ENCODE measurements at regions not wholly inside any gene's neighbourhood (a gene's known extent, or its start where the extent isn't known, plus 50 kb on each side); places are given as distances from the start of the nearest gene placed in this dataset.

DNA sequence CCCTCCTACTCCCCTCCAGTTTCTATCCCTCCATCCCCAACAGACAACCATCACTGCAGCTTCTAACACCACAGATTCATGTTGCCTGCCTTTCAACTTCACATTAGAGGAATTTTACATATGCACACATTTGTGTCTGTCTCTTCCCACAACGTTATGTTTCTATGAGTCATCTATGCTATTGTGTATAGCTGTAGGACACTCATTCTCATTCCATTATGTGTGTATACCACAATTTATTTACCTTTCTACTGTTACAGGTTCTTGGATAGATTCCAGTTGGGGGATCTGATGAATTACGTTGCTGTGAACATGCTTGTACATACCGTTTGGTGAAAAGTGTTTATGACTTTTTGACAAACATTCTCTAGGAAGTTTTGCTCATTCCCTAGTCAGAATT, 58.8 kb upstream of the TRPC3 start:
- no peak for DNase-seq (ENCODE audit: low read depth)
- TF ChIP-seq MYC (IDR thresholded peaks at IDR 0.05; ENCODE audit: low read depth, low read length) (no peak), POLR2A (IDR thresholded peaks at IDR 0.05; ENCODE audit: extremely low read depth, insufficient read length) (no peak)
- TF ChIP-seq, protein P1, sequence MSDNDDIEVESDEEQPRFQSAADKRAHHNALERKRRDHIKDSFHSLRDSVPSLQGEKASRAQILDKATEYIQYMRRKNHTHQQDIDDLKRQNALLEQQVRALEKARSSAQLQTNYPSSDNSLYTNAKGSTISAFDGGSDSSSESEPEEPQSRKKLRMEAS (IDR thresholded peaks at IDR 0.05; ENCODE audit: low read depth, low read length): no peak
- TF ChIP-seq, protein P2, sequence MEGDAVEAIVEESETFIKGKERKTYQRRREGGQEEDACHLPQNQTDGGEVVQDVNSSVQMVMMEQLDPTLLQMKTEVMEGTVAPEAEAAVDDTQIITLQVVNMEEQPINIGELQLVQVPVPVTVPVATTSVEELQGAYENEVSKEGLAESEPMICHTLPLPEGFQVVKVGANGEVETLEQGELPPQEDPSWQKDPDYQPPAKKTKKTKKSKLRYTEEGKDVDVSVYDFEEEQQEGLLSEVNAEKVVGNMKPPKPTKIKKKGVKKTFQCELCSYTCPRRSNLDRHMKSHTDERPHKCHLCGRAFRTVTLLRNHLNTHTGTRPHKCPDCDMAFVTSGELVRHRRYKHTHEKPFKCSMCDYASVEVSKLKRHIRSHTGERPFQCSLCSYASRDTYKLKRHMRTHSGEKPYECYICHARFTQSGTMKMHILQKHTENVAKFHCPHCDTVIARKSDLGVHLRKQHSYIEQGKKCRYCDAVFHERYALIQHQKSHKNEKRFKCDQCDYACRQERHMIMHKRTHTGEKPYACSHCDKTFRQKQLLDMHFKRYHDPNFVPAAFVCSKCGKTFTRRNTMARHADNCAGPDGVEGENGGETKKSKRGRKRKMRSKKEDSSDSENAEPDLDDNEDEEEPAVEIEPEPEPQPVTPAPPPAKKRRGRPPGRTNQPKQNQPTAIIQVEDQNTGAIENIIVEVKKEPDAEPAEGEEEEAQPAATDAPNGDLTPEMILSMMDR (IDR thresholded peaks at IDR 0.05; ENCODE audit: low read depth, low read length): no peak

DNA sequence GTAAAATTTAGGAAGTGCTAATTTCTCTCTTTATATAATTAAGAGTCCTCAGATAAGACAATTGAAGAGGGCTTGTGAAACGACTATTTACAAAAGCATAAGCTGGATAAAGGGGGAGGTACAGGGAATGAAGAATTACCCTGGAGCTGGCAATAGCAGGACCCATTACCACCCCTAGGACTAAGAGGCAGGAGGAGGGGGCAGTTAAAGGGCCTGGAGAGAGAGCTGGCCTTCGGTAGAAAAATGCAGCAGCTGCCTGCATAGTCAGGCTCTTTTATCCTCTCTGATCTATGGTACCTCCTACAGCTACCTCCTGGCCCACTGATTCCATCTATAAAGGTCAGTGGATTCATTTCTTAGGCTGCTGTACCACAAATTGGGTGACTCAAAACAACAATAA, 57.7 kb upstream of the TRPC3 start:
- no peak overlapping the region for H3K4me3 ChIP-seq (ENCODE audit: low read depth, low read length)
- TF ChIP-seq MYC (IDR thresholded peaks at IDR 0.05; ENCODE audit: low read depth, low read length): no peak
- TF ChIP-seq, protein P2 (IDR thresholded peaks at IDR 0.05; ENCODE audit: low read depth, low read length): no peak
- TF ChIP-seq, protein P1 (IDR thresholded peaks at IDR 0.05; ENCODE audit: low read depth, low read length): no peak
- TF ChIP-seq POLR2A (IDR thresholded peaks at IDR 0.05; ENCODE audit: extremely low read depth, insufficient read length): no peak
- no peak for DNase-seq (ENCODE audit: low read depth)

More for the DNA sequence above, 58.8 kb upstream of the TRPC3 start:
- no peak overlapping the region for H3K4me3 ChIP-seq (ENCODE audit: low read depth, low read length)

DNA sequence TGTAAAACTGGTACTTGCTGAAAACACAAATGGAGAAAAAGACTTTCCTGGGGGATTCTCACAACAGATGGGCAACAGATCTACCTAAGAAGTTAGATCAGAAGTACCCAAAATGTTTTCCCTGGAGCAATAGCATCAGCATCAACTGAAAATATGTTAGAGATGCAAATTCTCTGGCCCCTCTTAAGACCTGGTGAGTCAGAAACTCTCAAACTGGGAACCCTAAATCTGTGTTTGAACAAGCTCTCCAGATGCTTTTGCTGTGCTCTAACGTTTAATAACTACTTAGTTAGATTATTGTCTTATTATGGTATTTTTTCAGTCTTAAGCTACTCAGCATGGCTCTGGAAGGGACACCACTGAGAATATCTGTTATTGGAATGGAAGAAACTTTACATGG, 55.2 kb upstream of the TRPC3 start:
- no peak for DNase-seq (ENCODE audit: low read depth)

DNA sequence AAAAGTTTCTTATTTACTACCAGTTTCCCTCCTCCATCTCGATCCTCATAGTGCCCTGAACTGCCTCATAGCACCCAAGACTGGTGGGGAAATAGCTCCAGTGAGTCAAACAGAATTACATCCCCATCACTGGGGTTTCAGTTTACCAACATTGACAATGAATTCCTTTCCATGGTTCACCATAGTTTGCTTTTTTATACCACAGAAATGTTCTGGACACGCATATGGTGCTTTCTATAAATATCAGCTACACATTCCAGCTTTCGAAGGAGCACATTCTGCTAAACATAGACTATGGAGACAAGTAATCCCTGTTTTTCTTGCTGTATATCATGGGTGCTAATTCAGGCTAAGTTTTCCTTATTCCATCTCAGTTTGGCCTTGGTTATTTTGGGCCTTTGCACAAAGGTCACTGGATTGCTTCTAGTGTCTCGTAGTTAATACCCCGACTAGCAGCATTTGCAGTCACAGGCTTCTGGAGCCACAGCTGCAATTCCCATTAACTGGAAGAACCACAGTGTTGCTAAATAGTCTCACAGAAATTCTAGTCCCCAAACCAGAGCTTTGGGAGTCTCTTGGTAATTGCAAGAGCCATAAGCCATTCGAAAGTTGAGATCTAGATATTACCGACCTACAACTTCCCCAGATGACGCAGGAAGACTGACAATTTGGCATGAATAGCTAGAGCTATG, 53.4 kb upstream of the TRPC3 start:
- TF ChIP-seq, protein P2 (IDR thresholded peaks at IDR 0.05; ENCODE audit: low read depth, low read length): no peak
- TF ChIP-seq POLR2A (IDR thresholded peaks at IDR 0.05; ENCODE audit: extremely low read depth, insufficient read length): no peak
- no peak for DNase-seq (ENCODE audit: low read depth)
- H3K4me3 ChIP-seq (ENCODE audit: low read depth, low read length): no peak overlapping the region

More for the DNA sequence above, 55.2 kb upstream of the TRPC3 start:
- TF ChIP-seq, protein P1 (IDR thresholded peaks at IDR 0.05; ENCODE audit: low read depth, low read length): no peak
- TF ChIP-seq, protein P2 (IDR thresholded peaks at IDR 0.05; ENCODE audit: low read depth, low read length): no peak
- TF ChIP-seq POLR2A (IDR thresholded peaks at IDR 0.05; ENCODE audit: extremely low read depth, insufficient read length): no peak
- no peak for TF ChIP-seq MYC (IDR thresholded peaks at IDR 0.05; ENCODE audit: low read depth, low read length)
- H3K4me3 ChIP-seq (ENCODE audit: low read depth, low read length): no peak overlapping the region

DNA sequence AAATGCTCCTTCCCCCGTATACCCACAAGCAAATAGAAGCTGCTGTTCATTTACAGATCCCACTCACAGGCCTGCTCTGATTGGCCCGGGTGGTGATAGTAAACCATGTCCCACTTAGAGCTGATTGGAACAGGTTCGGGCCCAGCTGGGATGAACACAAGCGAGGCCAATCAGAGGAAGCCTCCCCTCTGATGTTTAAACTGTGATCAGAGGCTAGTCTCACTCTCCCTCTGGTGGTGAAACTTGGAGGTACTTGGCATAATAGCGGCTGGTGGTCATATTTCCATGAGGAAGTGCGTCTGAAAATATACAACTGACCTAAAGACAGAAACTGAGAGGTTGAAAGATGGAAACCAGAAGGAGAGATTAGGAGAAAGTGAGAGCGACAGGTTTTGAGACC, 51.5 kb upstream of the TRPC3 start:
- no peak overlapping the region for H3K4me3 ChIP-seq (ENCODE audit: low read depth, low read length)
- DNase-seq (ENCODE audit: low read depth): peak; percentile 51
- TF ChIP-seq, protein P1 (IDR thresholded peaks at IDR 0.05; ENCODE audit: low read depth, low read length): no peak
- TF ChIP-seq, protein P2 (IDR thresholded peaks at IDR 0.05; ENCODE audit: low read depth, low read length): peak; percentile 42

Data from NB4 (cell line).